ENCODE measurements at regions not wholly inside any gene's neighbourhood (a gene's known extent, or its start where the extent isn't known, plus 50 kb on each side); places are given as distances from the start of the nearest gene placed in this dataset.

DNA sequence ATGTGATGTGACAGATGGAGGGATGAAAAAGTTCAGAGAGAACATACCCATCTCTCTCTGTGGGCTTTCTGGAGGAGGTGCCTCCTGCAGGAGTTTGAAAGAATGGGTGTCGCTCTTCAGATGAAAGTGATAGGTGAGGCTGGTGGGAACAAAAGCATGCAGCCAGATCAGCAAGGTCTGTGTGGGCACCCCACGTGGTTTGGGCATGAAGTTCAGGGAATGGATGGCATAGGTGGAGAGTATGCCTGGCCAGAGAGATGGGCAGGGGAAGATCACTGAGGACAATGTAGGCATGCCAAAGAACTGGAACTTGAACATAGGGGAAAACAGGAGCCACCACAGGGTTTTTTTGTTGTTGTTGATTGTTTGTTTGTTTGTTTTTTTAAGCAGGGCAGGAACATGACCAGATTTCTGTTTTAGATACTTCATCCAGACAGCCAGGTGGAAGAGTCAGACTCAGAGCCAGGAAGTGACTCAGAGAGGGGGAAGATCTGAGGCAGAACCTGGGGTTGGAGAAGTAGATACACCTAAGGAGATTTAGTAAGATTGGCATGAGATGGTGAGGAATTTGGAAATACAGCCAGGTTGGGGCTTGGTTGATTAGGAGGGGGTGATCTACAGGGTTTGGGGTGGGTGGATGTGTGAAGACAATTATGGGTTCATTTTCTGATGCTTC, 64.8 kb upstream of the CLSTN2 start:
- Histone ChIP-seq H3K27me3 (no peaks in the 10 kb centered on the region), H3K4me3 (no peak overlapping the region), H3K9me3 (no peaks in the 10 kb centered on the region), H3K36me3 (no peaks in the 10 kb centered on the region), H3K27ac (no peak overlapping the region), H3K4me1 (ENCODE audit: insufficient read depth) (no peaks in the 10 kb centered on the region)
- intact Hi-C loops (cut with DNase I): no loop called here
- DNase-seq: no peak
- 70 to 75% (median 73%) methylated on average over 2 of the region's 2 CpGs for WGBS, 3 donors
- no peak for TF ChIP-seq EP300 (IDR thresholded peaks at IDR 0.05)
- TF ChIP-seq POLR2A (IDR thresholded peaks at IDR 0.05): no peak
- TF ChIP-seq, protein P1, sequence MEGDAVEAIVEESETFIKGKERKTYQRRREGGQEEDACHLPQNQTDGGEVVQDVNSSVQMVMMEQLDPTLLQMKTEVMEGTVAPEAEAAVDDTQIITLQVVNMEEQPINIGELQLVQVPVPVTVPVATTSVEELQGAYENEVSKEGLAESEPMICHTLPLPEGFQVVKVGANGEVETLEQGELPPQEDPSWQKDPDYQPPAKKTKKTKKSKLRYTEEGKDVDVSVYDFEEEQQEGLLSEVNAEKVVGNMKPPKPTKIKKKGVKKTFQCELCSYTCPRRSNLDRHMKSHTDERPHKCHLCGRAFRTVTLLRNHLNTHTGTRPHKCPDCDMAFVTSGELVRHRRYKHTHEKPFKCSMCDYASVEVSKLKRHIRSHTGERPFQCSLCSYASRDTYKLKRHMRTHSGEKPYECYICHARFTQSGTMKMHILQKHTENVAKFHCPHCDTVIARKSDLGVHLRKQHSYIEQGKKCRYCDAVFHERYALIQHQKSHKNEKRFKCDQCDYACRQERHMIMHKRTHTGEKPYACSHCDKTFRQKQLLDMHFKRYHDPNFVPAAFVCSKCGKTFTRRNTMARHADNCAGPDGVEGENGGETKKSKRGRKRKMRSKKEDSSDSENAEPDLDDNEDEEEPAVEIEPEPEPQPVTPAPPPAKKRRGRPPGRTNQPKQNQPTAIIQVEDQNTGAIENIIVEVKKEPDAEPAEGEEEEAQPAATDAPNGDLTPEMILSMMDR (IDR thresholded peaks at IDR 0.05): no peak

DNA sequence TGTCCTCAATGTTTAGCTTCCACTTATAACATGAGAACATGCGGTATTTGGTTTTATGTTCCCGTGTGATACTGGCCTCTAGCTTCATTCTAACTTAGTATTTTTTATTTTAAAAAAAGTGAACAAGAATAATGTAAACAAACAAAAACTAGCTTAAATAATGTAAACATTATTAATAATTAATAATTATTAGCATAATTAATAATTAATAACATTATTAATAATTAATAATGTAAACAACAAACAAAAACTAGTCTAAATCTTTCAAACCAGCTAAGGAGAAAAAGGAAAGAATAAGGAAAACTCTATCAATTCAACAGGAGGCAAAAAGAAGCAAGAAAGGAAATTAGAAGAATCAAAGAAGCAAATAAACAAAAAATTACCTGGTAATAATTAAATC, 66.2 kb upstream of the CLSTN2 start:
- DNase-seq: no peak
- no peaks in the 10 kb centered on the region for H3K36me3 ChIP-seq
- H3K27ac ChIP-seq: no peak overlapping the region
- no peaks in the 10 kb centered on the region for H3K27me3 ChIP-seq
- WGBS, 3 donors: 90 to 96% (median 95%) methylated on average over 2 of the region's 2 CpGs
- H3K4me1 ChIP-seq (ENCODE audit: insufficient read depth): no peaks in the 10 kb centered on the region
- no peak overlapping the region for H3K4me3 ChIP-seq
- TF ChIP-seq, protein P1 (IDR thresholded peaks at IDR 0.05): no peak
- no peak for TF ChIP-seq EP300 (IDR thresholded peaks at IDR 0.05)
- no peak for TF ChIP-seq POLR2A (IDR thresholded peaks at IDR 0.05)
- no peaks in the 10 kb centered on the region for H3K9me3 ChIP-seq
- intact Hi-C loops (cut with DNase I): no loop called here

DNA sequence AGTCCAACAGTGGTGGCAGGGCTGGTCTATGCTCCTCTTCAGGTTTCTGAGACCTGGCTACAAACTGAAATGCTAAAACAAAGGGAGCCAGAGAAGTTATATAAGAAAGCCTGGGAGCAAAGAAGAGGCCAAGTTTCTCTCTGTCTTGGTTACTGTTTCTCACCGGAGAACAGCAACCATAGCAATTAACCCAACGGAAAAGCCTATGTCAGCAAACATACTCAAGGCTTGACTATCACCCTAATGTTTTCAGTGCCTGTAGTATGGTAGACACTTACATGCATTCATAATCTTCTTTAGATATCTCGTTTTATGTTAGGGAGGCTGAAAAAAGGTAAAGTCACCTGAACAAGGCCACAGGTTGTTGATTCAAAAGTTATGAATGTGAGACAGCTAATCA, 86.3 kb upstream of the CLSTN2 start:
- no peaks in the 10 kb centered on the region for H3K36me3 ChIP-seq
- DNase-seq: no peak

DNA sequence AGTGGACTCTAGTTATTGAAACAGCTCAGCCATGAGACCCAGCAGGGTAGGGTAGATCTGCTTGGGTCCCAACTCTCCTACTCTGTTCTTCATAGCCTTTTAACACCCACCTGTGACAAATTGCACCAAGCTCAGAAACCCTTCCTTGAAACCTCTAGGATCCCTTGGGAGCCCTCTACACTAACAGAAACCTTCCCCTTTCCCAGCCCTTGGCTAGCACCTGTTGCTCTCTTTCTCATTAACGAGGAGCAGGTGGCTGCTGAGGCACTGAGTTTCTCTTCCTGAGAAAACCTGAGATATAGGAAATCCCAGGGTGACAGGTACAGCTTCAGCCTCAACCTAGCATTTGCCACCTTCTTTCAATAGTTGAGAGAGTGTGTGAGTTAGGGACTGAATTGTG, 88.3 kb upstream of the CLSTN2 start:
- Histone ChIP-seq H3K4me1 (ENCODE audit: insufficient read depth) (no peaks in the 10 kb centered on the region), H3K27ac (no peak overlapping the region), H3K4me3 (no peak overlapping the region), H3K9me3 (no peaks in the 10 kb centered on the region), H3K27me3 (no peaks in the 10 kb centered on the region), H3K36me3 (no peaks in the 10 kb centered on the region)
- TF ChIP-seq POLR2A (IDR thresholded peaks at IDR 0.05): no peak
- TF ChIP-seq, protein P1 (IDR thresholded peaks at IDR 0.05): no peak
- TF ChIP-seq EP300 (IDR thresholded peaks at IDR 0.05): no peak
- intact Hi-C loops (cut with DNase I): no loop called here
- 63 to 65% (median 63%) methylated on average over 1 of the region's 1 CpG for WGBS, 3 donors
- DNase-seq: no peak

More for the DNA sequence above, 86.3 kb upstream of the CLSTN2 start:
- TF ChIP-seq POLR2A (IDR thresholded peaks at IDR 0.05) (no peak), EP300 (IDR thresholded peaks at IDR 0.05) (no peak)
- TF ChIP-seq, protein P1 (IDR thresholded peaks at IDR 0.05): no peak
- Histone ChIP-seq H3K27me3 (no peaks in the 10 kb centered on the region), H3K27ac (no peak overlapping the region), H3K9me3 (no peaks in the 10 kb centered on the region), H3K4me3 (no peak overlapping the region), H3K4me1 (ENCODE audit: insufficient read depth) (no peaks in the 10 kb centered on the region)
- intact Hi-C loops (cut with DNase I): no loop called here
- 53 to 73% (median 57%) methylated on average over 3 of the region's 3 CpGs for WGBS, 3 donors
